ENCODE measurements at regions not wholly inside any gene's neighbourhood (a gene's known extent, or its start where the extent isn't known, plus 50 kb on each side); places are given as distances from the start of the nearest gene placed in this dataset.

GRCh38 chr3:177294221-177294620 is 96.9 kb upstream of the TBL1XR1 start:
- no peak for TF ChIP-seq CTCF (conservative IDR thresholded peaks at IDR 0.05)
- no peak for TF ChIP-seq EZH2 (IDR thresholded peaks at IDR 0.05; ENCODE audit: low read depth)

Data from PC-9 (cell line).